ENCODE measurements at regions not wholly inside any gene's neighbourhood (a gene's known extent, or its start where the extent isn't known, plus 50 kb on each side); places are given as distances from the start of the nearest gene placed in this dataset.

- Histone ChIP-seq H3K27ac (ENCODE audit: low read length) (no peak overlapping the region), H3K27me3 (ENCODE audit: control insufficient read depth, insufficient read depth, low read length) (no peaks in the 10 kb centered on the region), H3K4me3 (ENCODE audit: low read length) (no peak overlapping the region), H3K9me3 (replicated peaks; ENCODE audit: control insufficient read depth, low read depth, low read length) (peaks cover 8% of the 10 kb centered on the region), H3K4me1 (ENCODE audit: control insufficient read depth, insufficient read depth, low read length) (no peaks in the 10 kb centered on the region), H3K36me3 (ENCODE audit: control insufficient read depth, insufficient read depth, low read length) (no peaks in the 10 kb centered on the region)
- no peak for DNase-seq
- WGBS (ENCODE audit: insufficient coverage), result 60% methylated on average over 1 of the region's 3 CpGs
Observed at GRCh38 chr5:86765778-86766502, 148.2 kb downstream of the COX7C start.

GRCh38 chr5:86768699-86769202 lies 151.0 kb downstream of the COX7C start:
- WGBS (ENCODE audit: insufficient coverage), result 60% methylated on average over 1 of the region's 2 CpGs
- peaks cover 8% of the 10 kb centered on the region for H3K9me3 ChIP-seq (replicated peaks; ENCODE audit: control insufficient read depth, low read depth, low read length)
- no peak overlapping the region for H3K4me3 ChIP-seq (ENCODE audit: low read length)
- no peaks in the 10 kb centered on the region for H3K27me3 ChIP-seq (ENCODE audit: control insufficient read depth, insufficient read depth, low read length)
- H3K4me1 ChIP-seq (ENCODE audit: control insufficient read depth, insufficient read depth, low read length), result no peaks in the 10 kb centered on the region
- H3K27ac ChIP-seq (ENCODE audit: low read length), result no peak overlapping the region
- DNase-seq, result no peak
- no peaks in the 10 kb centered on the region for H3K36me3 ChIP-seq (ENCODE audit: control insufficient read depth, insufficient read depth, low read length)

- Histone ChIP-seq H3K27me3 (ENCODE audit: control insufficient read depth, insufficient read depth, low read length) (no peaks in the 10 kb centered on the region), H3K36me3 (ENCODE audit: control insufficient read depth, insufficient read depth, low read length) (no peaks in the 10 kb centered on the region), H3K9me3 (replicated peaks; ENCODE audit: control insufficient read depth, low read depth, low read length) (peaks cover 6% of the 10 kb centered on the region), H3K4me1 (ENCODE audit: control insufficient read depth, insufficient read depth, low read length) (no peaks in the 10 kb centered on the region), H3K27ac (ENCODE audit: low read length) (no peak overlapping the region), H3K4me3 (ENCODE audit: low read length) (no peak overlapping the region)
- no peak for DNase-seq
Observed at GRCh38 chr5:86780018-86780417, 162.3 kb downstream of the COX7C start.

- no peaks in the 10 kb centered on the region for H3K9me3 ChIP-seq (replicated peaks; ENCODE audit: control insufficient read depth, low read depth, low read length)
- WGBS (ENCODE audit: insufficient coverage), result no CpG with 5 or more reads among the region's 2 CpGs
- no peaks in the 10 kb centered on the region for H3K36me3 ChIP-seq (ENCODE audit: control insufficient read depth, insufficient read depth, low read length)
- H3K27ac ChIP-seq (ENCODE audit: low read length), result no peak overlapping the region
- H3K4me3 ChIP-seq (ENCODE audit: low read length), result no peak overlapping the region
- no peaks in the 10 kb centered on the region for H3K27me3 ChIP-seq (ENCODE audit: control insufficient read depth, insufficient read depth, low read length)
- H3K4me1 ChIP-seq (ENCODE audit: control insufficient read depth, insufficient read depth, low read length), result no peaks in the 10 kb centered on the region
- DNase-seq, result no peak
Observed at GRCh38 chr5:86786955-86787354, 169.2 kb downstream of the COX7C start.

GRCh38 chr5:86795659-86796058 lies 177.9 kb downstream of the COX7C start:
- H3K9me3 ChIP-seq (replicated peaks; ENCODE audit: control insufficient read depth, low read depth, low read length), result no peaks in the 10 kb centered on the region
- H3K4me1 ChIP-seq (ENCODE audit: control insufficient read depth, insufficient read depth, low read length), result no peaks in the 10 kb centered on the region
- no peak for DNase-seq
- no peaks in the 10 kb centered on the region for H3K36me3 ChIP-seq (ENCODE audit: control insufficient read depth, insufficient read depth, low read length)
- H3K27me3 ChIP-seq (ENCODE audit: control insufficient read depth, insufficient read depth, low read length), result no peaks in the 10 kb centered on the region
- no peak overlapping the region for H3K27ac ChIP-seq (ENCODE audit: low read length)
- WGBS (ENCODE audit: insufficient coverage), result 71% methylated on average over 1 of the region's 3 CpGs
- no peak overlapping the region for H3K4me3 ChIP-seq (ENCODE audit: low read length)

GRCh38 chr5:86797677-86798076 lies 179.9 kb downstream of the COX7C start:
- H3K36me3 ChIP-seq (ENCODE audit: control insufficient read depth, insufficient read depth, low read length), result no peaks in the 10 kb centered on the region
- no peak overlapping the region for H3K27ac ChIP-seq (ENCODE audit: low read length)
- DNase-seq, result no peak
- H3K4me1 ChIP-seq (ENCODE audit: control insufficient read depth, insufficient read depth, low read length), result no peaks in the 10 kb centered on the region
- H3K27me3 ChIP-seq (ENCODE audit: control insufficient read depth, insufficient read depth, low read length), result no peaks in the 10 kb centered on the region
- H3K4me3 ChIP-seq (ENCODE audit: low read length), result no peak overlapping the region
- no peaks in the 10 kb centered on the region for H3K9me3 ChIP-seq (replicated peaks; ENCODE audit: control insufficient read depth, low read depth, low read length)

GRCh38 chr5:86806206-86806605 lies 188.5 kb downstream of the COX7C start:
- no peak overlapping the region for H3K27ac ChIP-seq (ENCODE audit: low read length)
- no CpG with 5 or more reads among the region's 1 CpG for WGBS (ENCODE audit: insufficient coverage)
- H3K9me3 ChIP-seq (replicated peaks; ENCODE audit: control insufficient read depth, low read depth, low read length), result no peaks in the 10 kb centered on the region
- H3K27me3 ChIP-seq (ENCODE audit: control insufficient read depth, insufficient read depth, low read length), result no peaks in the 10 kb centered on the region
- no peaks in the 10 kb centered on the region for H3K4me1 ChIP-seq (ENCODE audit: control insufficient read depth, insufficient read depth, low read length)
- H3K36me3 ChIP-seq (ENCODE audit: control insufficient read depth, insufficient read depth, low read length), result no peaks in the 10 kb centered on the region
- DNase-seq, result no peak
- H3K4me3 ChIP-seq (ENCODE audit: low read length), result no peak overlapping the region

GRCh38 chr5:86807046-86808031 lies 189.6 kb downstream of the COX7C start:
- H3K4me3 ChIP-seq (ENCODE audit: low read length), result no peak overlapping the region
- no peaks in the 10 kb centered on the region for H3K9me3 ChIP-seq (replicated peaks; ENCODE audit: control insufficient read depth, low read depth, low read length)
- no peak overlapping the region for H3K27ac ChIP-seq (ENCODE audit: low read length)
- no CpG with 5 or more reads among the region's 3 CpGs for WGBS (ENCODE audit: insufficient coverage)
- H3K27me3 ChIP-seq (ENCODE audit: control insufficient read depth, insufficient read depth, low read length), result no peaks in the 10 kb centered on the region
- no peaks in the 10 kb centered on the region for H3K36me3 ChIP-seq (ENCODE audit: control insufficient read depth, insufficient read depth, low read length)
- H3K4me1 ChIP-seq (ENCODE audit: control insufficient read depth, insufficient read depth, low read length), result no peaks in the 10 kb centered on the region
- DNase-seq, result no peak

- H3K27ac ChIP-seq (ENCODE audit: low read length), result no peak overlapping the region
- H3K36me3 ChIP-seq (ENCODE audit: control insufficient read depth, insufficient read depth, low read length), result no peaks in the 10 kb centered on the region
- no CpG with 5 or more reads among the region's 1 CpG for WGBS (ENCODE audit: insufficient coverage)
- no peak overlapping the region for H3K4me3 ChIP-seq (ENCODE audit: low read length)
- DNase-seq, result no peak
- no peaks in the 10 kb centered on the region for H3K4me1 ChIP-seq (ENCODE audit: control insufficient read depth, insufficient read depth, low read length)
- H3K9me3 ChIP-seq (replicated peaks; ENCODE audit: control insufficient read depth, low read depth, low read length), result no peaks in the 10 kb centered on the region
- no peaks in the 10 kb centered on the region for H3K27me3 ChIP-seq (ENCODE audit: control insufficient read depth, insufficient read depth, low read length)
Observed at GRCh38 chr5:86814315-86814714, 196.6 kb downstream of the COX7C start.

GRCh38 chr5:86814907-86815306 lies 197.2 kb downstream of the COX7C start:
- H3K36me3 ChIP-seq (ENCODE audit: control insufficient read depth, insufficient read depth, low read length), result no peaks in the 10 kb centered on the region
- no peaks in the 10 kb centered on the region for H3K4me1 ChIP-seq (ENCODE audit: control insufficient read depth, insufficient read depth, low read length)
- no peaks in the 10 kb centered on the region for H3K27me3 ChIP-seq (ENCODE audit: control insufficient read depth, insufficient read depth, low read length)
- no peaks in the 10 kb centered on the region for H3K9me3 ChIP-seq (replicated peaks; ENCODE audit: control insufficient read depth, low read depth, low read length)
- H3K4me3 ChIP-seq (ENCODE audit: low read length), result no peak overlapping the region
- H3K27ac ChIP-seq (ENCODE audit: low read length), result no peak overlapping the region
- DNase-seq, result no peak
